ENCODE measurements at regions not wholly inside any gene's neighbourhood (a gene's known extent, or its start where the extent isn't known, plus 50 kb on each side); places are given as distances from the start of the nearest gene placed in this dataset.

DNA sequence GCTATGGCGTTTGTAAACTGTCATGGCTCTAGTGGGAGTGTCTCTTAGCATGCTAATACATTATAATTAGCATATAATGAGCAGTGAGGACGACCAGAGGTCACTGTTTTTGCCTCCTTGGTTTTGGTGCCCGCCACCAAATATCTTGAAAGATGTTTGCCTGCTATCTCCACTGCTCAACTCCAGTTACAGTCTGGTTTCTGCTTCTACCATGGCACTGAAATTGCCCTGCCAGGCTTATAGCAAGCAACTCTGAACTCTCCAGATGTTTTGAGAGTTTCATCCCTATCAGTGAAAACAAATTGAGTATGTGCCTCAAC lies 122.1 kb upstream of the SPRY4 start:
- no peak for TF ChIP-seq SP1 (CRISPR knock-in tag; IDR thresholded peaks at IDR 0.05)
- TF ChIP-seq RB1 (IDR thresholded peaks at IDR 0.05; ENCODE audit: low read depth) = no peak

Data from K562 (cell line).